Activated CD4-positive, alpha-beta T cell treated with anti-CD3 and anti-CD28 coated beads, Interleukin-2, amount 50 U/mL, for 48 hours (primary cell): ENCODE measurements at regions not wholly inside any gene's neighbourhood (a gene's known extent, or its start where the extent isn't known, plus 50 kb on each side); places are given as distances from the start of the nearest gene placed in this dataset.
"Not testable (repeated sequence)": the region's sequence is repeated elsewhere in the genome, so short reads cannot be mapped to it uniquely, and the experiment has no call there.

Experiments used
- DNase-seq, 2 experiments: peaks; one replicate each; pipeline ENCODE4 v3.0.0-alpha.2; 2020

DNA sequence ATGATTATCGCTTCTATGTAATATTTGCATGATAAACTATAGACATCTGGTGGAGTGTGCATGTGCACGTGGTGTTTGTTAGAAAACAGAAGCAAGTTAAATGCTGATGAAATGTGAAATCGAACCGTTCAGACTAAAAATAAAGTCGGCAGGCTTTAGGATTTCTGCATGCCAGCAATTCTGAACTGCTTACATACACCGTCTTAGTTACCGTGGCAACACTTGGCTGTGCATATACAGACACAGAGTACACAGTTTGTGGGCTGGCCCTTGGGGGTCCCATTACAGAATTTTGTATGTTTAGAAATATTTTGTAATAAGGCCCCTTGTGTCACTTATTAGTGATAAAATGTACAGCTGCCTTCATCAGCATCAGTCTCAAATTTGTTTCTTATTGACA lies 605.5 kb downstream of the RBFOX1 start:
- DNase-seq, result no peak

DNA sequence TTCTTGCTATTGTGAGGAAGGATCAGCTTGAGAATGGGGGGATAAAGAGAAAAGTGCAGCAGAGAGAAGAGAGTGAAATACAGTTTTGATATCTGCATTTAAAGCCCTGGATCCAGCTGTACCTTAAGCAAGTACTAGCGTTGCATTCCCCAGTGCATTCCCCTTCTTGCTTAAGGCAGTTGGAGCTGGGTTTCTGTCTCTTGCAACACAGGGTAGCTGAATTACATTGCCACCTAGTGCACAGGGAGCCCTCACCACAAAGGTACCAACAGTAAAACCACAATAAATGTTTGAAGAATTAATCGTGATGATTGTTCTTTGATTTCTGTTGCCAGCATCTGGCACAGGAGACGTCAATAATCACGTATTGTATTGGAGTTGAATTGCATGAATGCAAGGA lies 588.7 kb downstream of the RBFOX1 start:
- DNase-seq, result no peak

DNA sequence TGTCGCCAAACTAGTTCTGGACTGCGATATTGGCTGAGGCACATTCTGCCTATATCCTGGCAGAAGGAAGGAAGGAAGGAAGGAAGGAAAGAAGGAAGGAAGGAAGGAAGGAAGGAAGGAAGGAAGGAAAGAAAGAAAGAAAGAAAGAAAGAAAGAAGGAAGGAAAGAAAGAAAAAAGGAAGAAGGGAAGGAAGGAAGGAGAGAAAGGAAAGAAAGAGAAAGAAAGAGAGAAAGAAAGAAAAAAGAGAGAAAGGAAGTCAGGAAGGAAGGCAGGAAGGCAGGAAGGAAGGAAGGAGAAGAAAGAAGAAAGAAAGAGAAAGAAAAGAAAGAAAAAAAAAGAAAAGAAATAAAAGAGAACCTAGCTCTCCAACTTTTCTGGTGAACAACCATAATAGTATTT lies 587.1 kb downstream of the RBFOX1 start:
- DNase-seq, result no peak

DNA sequence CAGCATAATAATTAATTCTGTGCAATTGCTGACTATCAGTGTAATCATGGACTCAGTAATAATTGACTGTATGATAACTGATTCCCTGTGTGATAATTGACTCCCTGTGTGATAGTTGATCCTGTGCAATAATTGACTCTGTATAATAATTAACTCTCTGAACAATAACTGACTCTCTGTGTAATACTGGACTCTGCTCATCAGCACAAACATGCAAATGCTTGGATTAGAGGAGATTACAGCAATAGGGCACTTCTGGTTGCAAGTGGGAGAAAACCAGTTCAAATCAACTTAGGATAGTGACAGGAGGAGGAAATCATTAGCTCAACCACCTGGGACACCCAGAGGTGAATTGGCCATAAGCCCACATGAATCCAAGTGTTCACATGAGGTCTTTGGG lies 582.1 kb downstream of the RBFOX1 start:
- DNase-seq, result no peak

DNA sequence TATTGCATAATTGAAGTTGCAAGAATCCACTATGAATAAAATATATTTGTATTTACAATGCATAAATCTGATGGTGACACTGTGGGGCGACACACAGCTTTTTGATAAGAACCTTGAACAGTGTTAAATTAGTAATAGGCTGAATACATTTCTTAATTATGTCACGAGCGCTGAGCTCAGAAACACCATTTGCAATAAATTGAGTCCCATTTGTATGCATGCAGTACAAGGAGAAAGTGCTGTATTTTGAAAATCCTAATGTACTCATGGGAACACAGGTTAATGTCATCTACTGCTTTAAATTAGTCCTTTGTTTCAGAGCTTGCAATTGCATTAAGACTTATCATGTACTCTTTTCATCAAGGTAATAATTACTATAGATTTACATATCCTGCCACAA lies 579.5 kb downstream of the RBFOX1 start:
- no peak for DNase-seq

DNA sequence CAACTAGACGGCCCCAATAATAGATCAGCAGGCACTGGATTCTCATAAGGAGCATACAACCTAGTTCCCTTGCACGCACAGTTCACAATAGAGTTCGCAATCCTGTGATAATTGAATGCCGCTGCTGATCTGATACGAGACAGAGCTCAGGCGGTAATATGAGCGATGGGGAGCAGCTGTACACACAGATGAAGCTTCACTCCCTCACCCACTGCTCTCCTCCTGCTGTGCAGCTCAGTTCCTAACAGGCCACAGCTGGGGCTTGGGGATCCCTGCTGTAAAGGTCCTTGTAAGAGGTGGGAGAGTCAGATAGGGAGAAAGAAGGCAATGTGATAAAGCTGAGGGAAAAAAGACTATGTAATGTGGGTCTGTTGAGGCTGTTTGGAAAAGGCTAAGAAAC lies 577.5 kb downstream of the RBFOX1 start:
- DNase-seq, result no peak

DNA sequence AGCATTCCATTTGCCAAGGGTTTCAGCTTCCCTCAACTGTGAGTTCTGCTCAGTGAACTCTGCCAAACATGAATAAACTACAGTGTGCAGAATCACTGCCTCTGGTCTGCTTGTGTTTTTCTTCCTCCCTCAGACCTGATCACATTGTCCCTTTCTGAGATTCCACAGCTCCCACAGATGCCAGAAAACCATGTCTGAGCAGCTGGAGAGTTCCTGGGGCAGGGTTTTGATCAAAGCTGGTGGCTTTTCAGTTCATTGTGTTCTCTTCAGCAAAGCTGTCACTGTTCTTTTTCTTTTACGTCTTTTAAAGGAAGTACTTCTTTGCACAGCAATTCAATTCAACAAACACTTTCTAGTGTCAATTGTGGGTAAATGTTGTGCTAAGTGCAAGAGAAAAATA lies 555.8 kb downstream of the RBFOX1 start:
- DNase-seq, result no peak

DNA sequence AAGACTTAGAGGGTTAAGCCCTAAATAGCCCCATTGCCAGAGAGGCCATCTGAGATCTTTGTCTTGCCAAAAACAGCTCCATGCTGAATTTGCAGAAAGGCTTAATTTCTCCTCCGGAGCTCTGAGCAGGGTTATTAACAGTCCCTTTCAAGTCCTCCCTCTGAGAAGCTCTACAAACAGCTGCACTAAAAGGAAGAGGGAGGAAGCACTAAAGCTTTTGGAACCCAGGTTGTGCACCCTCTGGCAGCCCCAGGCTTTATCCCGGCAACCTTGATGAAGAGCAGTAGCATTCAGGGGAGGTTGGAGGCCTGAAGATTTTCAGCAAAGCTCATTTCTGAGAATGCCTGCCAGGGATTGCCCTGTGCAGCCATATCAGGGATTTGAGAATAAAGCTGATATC lies 554.7 kb downstream of the RBFOX1 start:
- no peak for DNase-seq

DNA sequence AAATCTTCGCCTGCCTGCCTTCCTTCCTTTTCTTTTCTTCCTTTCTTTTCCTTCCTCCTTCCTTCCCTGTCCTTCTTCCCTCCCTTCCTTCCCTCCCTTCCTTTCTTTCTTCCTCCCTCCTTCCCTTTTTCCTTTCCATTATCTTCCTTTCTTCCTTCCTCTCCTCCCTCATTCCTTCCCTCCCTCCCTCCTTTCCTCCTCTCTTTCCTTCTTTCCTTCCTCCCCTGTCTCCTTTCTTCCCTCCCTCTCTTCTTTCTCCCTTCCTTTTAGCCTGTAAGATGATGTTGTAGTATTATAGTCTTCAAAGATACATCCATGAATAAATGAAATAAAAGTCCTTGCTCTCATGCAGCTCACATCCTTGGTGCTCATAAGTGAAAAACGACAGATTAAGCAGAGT lies 539.3 kb downstream of the RBFOX1 start:
- DNase-seq, result no peak

DNA sequence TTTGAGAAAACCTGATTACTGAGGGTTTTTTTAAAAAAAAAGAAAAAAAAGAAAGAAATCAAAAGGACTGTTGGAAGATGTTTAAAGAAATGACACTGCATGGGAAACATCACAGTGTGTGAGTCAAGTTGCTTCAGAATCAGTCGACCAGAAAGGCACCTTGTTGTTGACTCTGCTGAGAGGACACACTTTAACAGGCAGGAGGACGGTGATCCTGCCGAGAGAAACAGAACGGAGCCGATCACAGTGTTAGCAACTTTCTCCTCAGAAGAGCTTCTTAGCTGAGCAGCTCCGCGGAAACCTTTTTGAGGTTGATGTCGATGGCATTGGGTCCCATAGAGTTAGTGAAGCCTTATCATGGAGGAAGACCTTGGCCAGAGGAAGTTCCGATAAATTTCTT lies 538.7 kb downstream of the RBFOX1 start:
- DNase-seq, result no peak

DNA sequence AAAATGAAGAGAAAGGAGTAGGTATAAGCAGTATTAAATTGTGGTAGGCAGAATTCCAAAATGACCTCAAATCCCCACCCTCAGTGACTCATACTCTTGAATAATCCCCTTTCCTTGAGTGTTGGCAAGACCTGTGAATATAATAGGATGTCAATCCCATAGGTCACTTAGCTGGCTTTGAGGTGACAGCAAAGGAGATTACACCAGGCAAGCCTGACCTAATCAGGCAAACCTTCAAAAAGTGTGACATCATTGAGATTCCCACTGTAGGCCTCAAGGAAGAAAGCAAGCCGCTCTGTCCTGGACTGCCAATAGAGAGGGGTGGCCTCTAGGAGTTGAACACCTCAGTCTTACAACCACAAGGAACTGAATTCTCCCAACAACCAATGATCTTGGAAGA lies 535.2 kb downstream of the RBFOX1 start:
- no peak for DNase-seq

DNA sequence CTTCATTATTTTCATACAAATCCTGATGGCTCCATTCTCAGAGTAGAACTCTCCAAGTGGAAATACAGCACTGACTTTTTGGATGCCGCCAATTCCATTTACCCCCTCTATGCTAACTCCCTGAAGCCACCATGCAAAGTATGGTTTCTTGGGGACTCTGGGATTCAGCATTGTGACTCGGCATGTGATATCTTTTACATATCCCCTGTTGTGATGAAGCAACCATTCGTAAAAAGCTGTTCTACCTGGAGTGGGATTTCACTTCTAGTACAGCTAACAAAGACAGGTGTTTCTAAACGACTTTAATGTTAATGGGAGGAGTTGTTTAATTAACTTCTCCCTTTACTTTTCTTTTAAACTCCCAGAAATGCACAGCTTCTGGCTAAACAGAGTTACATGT lies 533.5 kb downstream of the RBFOX1 start:
- no peak for DNase-seq

DNA sequence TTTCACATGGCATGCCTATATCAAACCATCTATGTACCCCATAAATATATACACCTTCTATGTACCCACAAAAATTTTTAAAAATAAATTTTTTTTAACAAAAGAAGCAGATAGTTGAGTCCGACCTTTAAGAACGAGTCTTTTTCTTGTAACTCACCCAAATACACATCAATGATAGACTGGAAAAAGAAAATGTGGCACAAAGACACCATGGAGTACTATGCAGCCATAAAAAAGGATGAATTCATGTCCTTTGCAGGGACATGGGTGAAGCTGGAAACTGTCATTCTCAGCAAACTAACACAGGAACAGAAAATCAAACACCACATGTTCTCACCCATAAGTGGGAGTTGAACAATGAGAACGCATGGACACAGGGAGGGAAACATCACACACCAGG lies 532.7 kb downstream of the RBFOX1 start:
- not testable (repeated sequence) for DNase-seq

DNA sequence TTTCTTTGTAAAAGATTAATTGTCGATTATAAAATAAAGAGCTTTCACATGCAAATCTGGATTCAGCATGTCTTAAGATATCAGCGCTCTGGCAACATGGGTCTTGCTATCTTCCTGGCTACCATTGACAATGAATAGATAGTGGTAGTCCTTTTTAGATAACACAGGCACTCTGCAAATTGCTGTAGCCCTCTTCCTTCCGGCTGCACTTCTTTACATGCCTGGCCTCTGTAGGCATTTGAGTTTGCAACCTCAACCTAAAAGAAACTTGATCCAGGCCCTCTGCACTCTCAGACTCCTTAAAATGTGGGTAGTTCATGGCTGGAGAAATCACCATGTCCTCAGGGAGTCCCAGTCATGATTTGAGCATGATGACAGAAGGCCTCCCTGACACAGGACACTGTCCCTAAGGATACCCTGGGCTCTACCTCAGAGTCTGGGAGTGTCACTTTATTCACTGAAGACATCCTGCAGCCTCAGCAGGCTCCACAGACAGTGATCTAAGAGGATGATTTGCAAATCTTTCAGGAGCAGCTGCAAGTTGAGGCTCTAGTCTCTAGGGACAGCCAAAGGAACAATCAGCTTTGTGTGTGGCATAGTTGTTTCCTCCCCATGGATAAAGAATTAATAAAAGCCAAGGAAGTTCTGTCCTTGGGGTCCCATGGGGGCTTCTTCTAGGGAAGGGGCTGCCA lies 529.4 kb downstream of the RBFOX1 start:
- DNase-seq, result no peak

DNA sequence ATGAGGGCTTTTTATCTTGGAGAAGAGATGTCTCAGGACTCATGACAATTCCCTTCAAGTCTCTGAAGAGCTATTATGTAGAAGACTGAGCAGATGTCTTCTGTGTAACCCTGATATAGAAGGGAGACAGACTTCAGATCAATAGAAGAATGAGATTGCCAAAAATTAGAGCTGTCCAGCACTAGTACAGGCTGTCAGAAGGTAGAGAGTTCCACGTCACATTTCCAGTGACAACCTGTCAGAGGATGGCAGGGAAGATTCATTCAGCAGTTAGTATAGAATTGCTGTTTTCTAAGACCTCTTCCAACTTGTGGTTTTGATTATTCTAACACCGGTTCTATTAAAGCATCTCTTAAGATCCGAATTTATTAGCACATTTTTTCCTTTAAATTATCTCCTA lies 520.6 kb downstream of the RBFOX1 start:
- no peak for DNase-seq

DNA sequence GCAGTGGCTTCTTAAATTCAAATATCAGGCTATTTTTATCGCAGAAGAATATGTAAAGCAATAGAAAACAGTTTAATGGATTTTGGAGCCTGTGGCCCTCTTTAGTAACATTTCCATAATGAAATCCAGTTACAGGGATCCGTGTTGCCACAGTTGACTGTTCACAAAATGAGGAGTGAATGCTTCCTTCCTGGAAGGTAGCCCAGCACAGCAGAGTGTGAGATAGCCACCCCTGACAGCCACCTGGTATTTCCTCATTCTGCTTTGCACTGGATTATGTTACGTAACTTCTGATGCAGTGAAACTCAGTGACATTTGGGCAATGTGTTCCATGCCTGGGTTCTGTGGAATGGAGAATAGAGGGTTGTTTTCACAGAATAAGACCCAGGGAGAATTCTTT lies 517.2 kb downstream of the RBFOX1 start:
- no peak for DNase-seq

DNA sequence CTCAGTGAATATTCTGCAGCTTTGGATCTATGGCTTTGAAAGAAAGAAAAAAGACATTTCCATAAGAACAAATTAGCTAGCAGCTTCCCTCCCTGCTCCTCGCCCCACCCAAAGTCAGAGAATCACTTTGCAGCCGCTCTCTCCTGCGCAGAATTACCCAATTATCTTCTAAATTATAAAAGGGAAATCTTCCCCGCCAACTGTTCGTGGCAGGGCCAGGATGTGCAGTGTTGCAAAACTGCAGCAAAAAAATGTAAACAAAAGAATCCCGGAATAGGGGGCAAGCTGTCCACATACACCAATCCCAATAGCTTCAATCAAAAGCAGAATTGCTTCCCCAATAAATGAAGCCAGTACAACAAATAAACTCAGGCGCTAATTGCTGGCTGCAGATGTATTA lies 510.6 kb downstream of the RBFOX1 start:
- DNase-seq, result no peak

DNA sequence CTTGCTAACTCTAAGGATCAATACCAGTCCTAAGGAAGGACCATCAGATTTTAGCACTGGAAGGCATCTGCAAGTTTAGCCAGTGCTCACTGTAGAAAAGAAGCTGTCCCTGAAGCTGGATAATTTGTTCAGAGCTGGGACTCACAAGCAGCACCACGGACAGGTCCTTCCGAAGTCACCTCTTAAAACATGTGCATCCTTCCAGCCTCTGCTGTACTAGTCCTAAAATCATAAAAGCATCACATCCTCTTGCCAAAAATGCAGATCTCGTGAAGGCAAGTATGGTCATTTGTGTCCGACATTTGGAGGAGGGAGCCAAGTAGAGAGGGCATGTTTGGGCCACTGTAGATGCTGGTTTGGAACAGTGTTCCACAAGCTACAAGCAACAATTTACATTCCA lies 506.9 kb downstream of the RBFOX1 start:
- no peak for DNase-seq

DNA sequence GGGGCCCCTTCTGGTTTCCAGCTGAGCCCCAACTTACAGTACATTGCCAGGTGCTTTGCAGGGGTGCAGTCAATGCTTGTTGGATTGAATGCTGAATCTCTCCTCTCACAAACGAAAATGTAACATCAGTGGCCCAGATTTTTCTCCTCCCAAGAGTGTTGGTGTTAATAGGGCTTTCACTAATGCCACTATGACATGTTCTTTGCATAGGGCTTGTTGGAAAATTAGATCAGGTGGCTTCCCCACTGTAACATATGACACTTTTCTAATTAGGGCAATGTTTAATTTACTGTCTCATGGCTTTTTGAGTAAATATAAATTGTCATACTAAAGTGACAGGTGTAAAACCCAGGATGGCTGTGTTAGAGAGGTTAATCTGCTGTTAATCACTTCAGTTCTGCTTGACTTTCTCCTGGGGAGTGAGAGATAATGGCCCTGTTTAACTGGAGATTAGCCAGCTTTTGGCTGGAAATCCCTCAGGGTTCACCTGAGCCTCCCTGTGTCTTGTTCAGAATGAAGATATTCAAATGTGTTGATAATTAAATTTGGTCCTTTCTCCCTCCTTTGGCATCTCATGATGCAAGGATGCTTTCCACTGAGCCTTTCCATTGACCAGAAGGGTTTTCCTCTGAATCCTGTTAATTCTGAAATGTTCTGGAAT lies 502.3 kb downstream of the RBFOX1 start:
- no peak for DNase-seq

DNA sequence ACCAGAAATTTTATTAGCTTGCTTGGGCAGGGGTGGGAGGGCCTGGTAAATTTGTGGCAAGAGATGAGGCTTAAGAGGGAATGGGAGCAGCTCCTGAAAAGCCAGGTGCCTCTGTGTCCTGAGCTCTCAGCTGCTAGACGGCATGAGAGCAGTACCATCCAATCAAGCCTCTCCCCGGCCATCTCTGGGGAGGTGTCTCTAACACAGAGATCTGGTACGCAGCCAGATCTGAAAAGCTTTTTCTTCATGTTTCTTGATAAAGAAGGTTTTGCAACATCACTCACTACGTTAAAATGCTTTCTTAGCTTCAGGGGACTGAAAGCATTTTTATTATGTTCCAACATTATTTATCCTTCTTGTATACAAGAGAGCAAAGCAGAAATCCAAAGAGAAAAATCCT lies 488.2 kb downstream of the RBFOX1 start:
- DNase-seq, result no peak

DNA sequence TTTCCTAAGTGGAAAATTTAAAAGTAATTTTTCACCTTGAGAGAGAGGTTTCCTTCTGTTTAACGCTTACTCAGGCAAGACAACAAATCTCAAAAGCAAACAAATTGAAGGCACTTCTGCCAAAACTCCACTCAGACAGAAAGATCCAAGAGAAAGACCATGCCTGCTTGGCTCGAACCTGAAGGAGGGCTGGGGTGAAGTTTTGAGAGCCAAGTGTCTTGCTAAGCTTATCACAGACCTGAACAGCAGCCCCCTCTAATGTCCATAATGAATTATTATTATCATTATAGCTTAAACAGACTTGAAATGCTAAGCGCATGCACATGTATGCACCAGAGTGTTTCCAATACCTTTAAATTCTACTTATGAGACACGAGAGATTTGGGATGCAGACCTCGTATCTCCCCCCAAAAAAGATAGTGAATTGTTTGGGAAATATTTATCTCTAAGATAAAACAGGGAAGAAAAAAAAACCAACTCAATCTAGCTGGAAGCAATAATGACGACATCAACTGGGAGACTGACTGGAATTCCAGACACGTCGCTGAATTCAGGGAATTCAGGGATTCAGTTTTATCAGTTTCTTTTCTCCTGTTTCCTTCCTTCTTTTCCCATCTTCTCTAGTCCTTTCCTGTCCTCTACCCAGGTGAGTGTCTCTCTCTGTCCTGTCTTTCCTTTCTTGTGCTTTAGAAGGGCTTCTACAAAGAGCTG lies 473.2 kb downstream of the RBFOX1 start:
- no peak for DNase-seq

DNA sequence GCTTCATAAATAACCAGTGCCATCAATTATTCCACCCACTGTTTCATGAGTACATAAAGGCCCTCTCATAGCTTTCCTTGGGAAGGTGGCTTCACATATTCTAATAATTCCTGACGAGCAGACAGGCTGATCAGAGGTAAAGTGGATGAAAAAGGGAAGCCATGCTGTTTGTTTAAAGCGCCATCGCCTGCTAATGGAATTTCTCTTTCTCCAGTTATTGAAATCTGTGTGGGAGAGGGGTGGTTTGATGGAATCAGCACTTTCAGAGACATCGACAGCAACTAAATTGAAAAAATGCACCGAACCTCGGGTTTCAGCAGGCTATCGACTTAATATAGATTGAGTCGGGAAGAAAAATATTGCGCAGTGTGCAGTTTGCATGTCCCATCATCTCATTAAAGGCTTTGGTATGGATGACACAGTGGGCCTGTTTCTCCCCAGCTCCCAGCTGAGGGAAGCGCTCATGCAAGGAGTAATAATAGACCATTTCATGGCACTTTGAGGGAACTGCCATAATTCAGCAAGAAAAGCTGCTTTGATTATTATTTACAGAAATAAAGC lies 472.1 kb downstream of the RBFOX1 start:
- DNase-seq, result no peak

DNA sequence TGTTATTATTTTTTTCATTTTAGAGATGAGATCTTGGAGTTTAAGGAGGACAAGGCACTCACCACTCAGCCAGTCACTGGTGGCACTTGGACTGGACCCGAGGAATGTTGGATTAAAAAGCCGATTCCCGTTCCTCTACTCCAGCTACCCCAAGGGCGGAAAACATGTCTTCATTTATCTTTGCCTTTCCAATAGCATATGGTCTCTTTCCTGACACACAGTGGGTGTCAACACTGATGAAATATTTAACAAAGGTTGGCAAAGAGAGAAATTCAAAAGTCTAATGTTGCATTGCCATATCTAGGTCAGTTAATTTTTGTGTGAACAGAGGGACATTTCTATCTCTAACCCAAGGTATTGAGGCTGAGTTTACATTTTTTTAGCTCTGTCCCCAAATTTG lies 459.7 kb downstream of the RBFOX1 start:
- DNase-seq, result no peak

DNA sequence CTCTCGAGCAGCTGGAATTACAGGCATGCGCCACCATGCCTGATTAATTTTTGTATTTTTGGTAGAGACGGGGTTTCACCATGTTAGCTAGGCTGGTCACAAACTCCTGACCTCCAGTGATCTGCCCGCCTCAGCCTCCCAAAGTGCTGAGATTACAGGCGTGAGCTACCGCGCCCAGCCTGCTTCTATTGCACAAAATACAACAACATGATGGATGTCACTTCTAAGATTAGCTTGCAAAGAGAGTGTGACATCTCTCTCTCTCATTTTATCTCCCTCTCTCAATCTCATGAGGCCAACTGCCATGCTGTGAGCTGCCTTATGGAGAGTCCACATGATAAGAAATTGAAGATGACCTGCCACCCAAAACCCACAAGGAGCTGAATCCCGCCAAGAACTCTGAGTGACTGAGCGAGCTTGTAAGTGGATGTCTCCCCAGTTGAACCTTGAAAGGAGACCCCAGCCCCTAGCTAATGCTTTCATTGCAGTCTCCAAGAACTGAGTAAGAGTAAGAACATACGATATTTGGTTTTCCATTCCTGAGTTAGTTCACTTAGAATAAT lies 458.5 kb downstream of the RBFOX1 start:
- no peak for DNase-seq
